ENCODE measurements at regions not wholly inside any gene's neighbourhood (a gene's known extent, or its start where the extent isn't known, plus 50 kb on each side); places are given as distances from the start of the nearest gene placed in this dataset.

- no peak for DNase-seq (ENCODE audit: low read depth in 4 of 4, low spot score in 2 of 4)
Measured at GRCh38 chr1:239436286-239436685, 49.9 kb downstream of the CHRM3 start.

GRCh38 chr1:239437822-239438221 is 51.5 kb downstream of the CHRM3 start:
- no peak for DNase-seq (ENCODE audit: low read depth in 4 of 4, low spot score in 2 of 4)

GRCh38 chr1:239438891-239439290 is 52.5 kb downstream of the CHRM3 start:
- no peak for DNase-seq (ENCODE audit: low read depth in 4 of 4, low spot score in 2 of 4)

GRCh38 chr1:239443361-239443760 is 57.0 kb downstream of the CHRM3 start:
- DNase-seq (ENCODE audit: low read depth in 4 of 4, low spot score in 2 of 4), result peak in 1 of 4 donors; percentile 32

GRCh38 chr1:239446611-239447010 is 60.2 kb downstream of the CHRM3 start:
- DNase-seq (ENCODE audit: low read depth in 4 of 4, low spot score in 2 of 4), result no peak

GRCh38 chr1:239448911-239449310 is 62.5 kb downstream of the CHRM3 start:
- DNase-seq (ENCODE audit: low read depth in 4 of 4, low spot score in 2 of 4), result no peak

GRCh38 chr1:239455743-239456142 is 69.4 kb downstream of the CHRM3 start:
- DNase-seq (ENCODE audit: low read depth in 4 of 4, low spot score in 2 of 4), result no peak

- no peak for DNase-seq (ENCODE audit: low read depth in 4 of 4, low spot score in 2 of 4)
Measured at GRCh38 chr1:239456788-239457187, 70.4 kb downstream of the CHRM3 start.

- no peak for DNase-seq (ENCODE audit: low read depth in 4 of 4, low spot score in 2 of 4)
Measured at GRCh38 chr1:239457491-239458143, 71.2 kb downstream of the CHRM3 start.

GRCh38 chr1:239458144-239458500 is 71.8 kb downstream of the CHRM3 start:
- DNase-seq (ENCODE audit: low read depth in 4 of 4, low spot score in 2 of 4), result no peak

GRCh38 chr1:239467730-239468129 is 81.4 kb downstream of the CHRM3 start:
- no peak for DNase-seq (ENCODE audit: low read depth in 4 of 4, low spot score in 2 of 4)

- DNase-seq (ENCODE audit: low read depth in 4 of 4, low spot score in 2 of 4), result no peak
Measured at GRCh38 chr1:239478069-239478468, 91.7 kb downstream of the CHRM3 start.

GRCh38 chr1:239483391-239483790 is 97.0 kb downstream of the CHRM3 start:
- no peak for DNase-seq (ENCODE audit: low read depth in 4 of 4, low spot score in 2 of 4)

GRCh38 chr1:239493811-239494414 is 107.5 kb downstream of the CHRM3 start:
- DNase-seq (ENCODE audit: low read depth in 4 of 4, low spot score in 2 of 4), result no peak

GRCh38 chr1:239505094-239505493 is 118.7 kb downstream of the CHRM3 start:
- DNase-seq (ENCODE audit: low read depth in 4 of 4, low spot score in 2 of 4), result no peak

- DNase-seq (ENCODE audit: low read depth in 4 of 4, low spot score in 2 of 4), result no peak
Measured at GRCh38 chr1:239507826-239508225, 121.5 kb downstream of the CHRM3 start.

GRCh38 chr1:239511875-239512274 is 125.5 kb downstream of the CHRM3 start:
- no peak for DNase-seq (ENCODE audit: low read depth in 4 of 4, low spot score in 2 of 4)

GRCh38 chr1:239516579-239516978 is 130.2 kb downstream of the CHRM3 start:
- no peak for DNase-seq (ENCODE audit: low read depth in 4 of 4, low spot score in 2 of 4)

- no peak for DNase-seq (ENCODE audit: low read depth in 4 of 4, low spot score in 2 of 4)
Measured at GRCh38 chr1:239526391-239526790, 140.0 kb downstream of the CHRM3 start.

GRCh38 chr1:239527051-239527693 is 140.8 kb downstream of the CHRM3 start:
- peak in 1 of 4 donors; percentile 21 for DNase-seq (ENCODE audit: low read depth in 4 of 4, low spot score in 2 of 4)

- DNase-seq (ENCODE audit: low read depth in 4 of 4, low spot score in 2 of 4), result no peak
Measured at GRCh38 chr1:239536165-239536849, 149.9 kb downstream of the CHRM3 start.

GRCh38 chr1:239537795-239538194 is 151.4 kb downstream of the CHRM3 start:
- no peak for DNase-seq (ENCODE audit: low read depth in 4 of 4, low spot score in 2 of 4)

All from left renal cortex interstitium (tissue), 4 donors.